AG09309 (cell line): ENCODE measurements at regions not wholly inside any gene's neighbourhood (a gene's known extent, or its start where the extent isn't known, plus 50 kb on each side); places are given as distances from the start of the nearest gene placed in this dataset.
"Not testable (repeated sequence)": the region's sequence is repeated elsewhere in the genome, so short reads cannot be mapped to it uniquely, and the experiment has no call there.

Experiments
- DNase-seq: peaks from one replicate; pipeline ENCODE4 v3.0.0-alpha.2; 2010; ENCODE audit warnings: low read depth
- H3K4me3 ChIP-seq: 2 replicates; pipeline ENCODE4 v1.5.1; 2011; ENCODE audit warnings: mild to moderate bottlenecking, low read depth, low read length, moderate library complexity; ENCODE audit not compliant: control insufficient read depth
- CTCF ChIP-seq: IDR thresholded peaks from 2 replicates; pipeline ENCODE4 v1.5.1; 2011; ENCODE audit warnings: mild to moderate bottlenecking, low read depth, low read length, inconsistent platforms; ENCODE audit not compliant: insufficient read depth, control insufficient read depth; ENCODE audit errors: missing control alignments

DNA sequence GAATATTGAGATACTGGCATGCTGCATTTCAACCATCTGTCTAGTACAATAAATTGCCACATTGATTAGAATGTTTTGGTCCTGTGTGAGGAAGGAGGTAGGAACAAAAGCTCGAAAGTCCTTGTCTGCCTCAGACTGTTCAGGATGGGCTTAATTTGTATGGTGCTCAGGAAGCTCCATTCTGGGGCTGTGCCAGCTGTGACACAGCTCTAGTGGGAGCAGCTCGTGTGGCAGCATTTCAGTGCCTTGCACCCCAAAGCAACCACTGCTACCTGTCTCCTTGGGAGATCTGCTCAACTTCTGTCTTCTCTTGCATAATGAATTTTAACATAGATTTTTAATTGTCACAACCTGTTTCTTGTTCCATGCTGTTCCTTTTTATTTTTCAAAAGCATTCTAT is 144.4 kb upstream of the THUMPD2 start:
- H3K4me3 ChIP-seq: no peak overlapping the region
- no peak for DNase-seq
- no peak for TF ChIP-seq CTCF

GRCh38 chr2:39922679-39923405 is 143.8 kb upstream of the THUMPD2 start:
- DNase-seq: no peak
- no peak overlapping the region for H3K4me3 ChIP-seq
- no peak for TF ChIP-seq CTCF

DNA sequence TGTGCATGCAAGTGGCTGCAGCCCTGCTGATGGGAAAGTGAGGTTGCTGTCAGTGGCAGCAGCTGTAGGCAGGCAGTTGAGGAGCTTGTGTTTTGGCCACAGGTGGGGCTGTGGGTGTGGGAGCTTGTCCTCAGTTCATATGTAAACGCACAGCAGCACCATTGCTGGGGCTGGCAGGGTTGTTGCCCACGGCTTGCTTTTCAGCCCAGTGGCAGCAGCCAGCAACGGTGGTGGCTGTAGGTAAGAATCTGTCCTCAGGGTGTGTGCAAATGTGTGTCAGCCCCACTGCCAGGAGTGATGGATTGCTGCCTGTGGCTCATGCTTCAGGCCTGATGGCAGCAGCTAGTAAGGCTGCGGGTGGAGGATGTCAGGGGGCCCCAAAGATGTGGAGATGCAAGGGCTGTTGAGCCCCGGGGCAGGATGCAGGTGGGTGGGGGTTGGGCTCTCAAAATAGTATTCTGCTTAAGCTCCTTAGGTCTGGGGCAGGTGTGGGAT is 141.3 kb upstream of the THUMPD2 start:
- no peak for TF ChIP-seq CTCF
- H3K4me3 ChIP-seq: no peak overlapping the region
- no peak for DNase-seq

DNA sequence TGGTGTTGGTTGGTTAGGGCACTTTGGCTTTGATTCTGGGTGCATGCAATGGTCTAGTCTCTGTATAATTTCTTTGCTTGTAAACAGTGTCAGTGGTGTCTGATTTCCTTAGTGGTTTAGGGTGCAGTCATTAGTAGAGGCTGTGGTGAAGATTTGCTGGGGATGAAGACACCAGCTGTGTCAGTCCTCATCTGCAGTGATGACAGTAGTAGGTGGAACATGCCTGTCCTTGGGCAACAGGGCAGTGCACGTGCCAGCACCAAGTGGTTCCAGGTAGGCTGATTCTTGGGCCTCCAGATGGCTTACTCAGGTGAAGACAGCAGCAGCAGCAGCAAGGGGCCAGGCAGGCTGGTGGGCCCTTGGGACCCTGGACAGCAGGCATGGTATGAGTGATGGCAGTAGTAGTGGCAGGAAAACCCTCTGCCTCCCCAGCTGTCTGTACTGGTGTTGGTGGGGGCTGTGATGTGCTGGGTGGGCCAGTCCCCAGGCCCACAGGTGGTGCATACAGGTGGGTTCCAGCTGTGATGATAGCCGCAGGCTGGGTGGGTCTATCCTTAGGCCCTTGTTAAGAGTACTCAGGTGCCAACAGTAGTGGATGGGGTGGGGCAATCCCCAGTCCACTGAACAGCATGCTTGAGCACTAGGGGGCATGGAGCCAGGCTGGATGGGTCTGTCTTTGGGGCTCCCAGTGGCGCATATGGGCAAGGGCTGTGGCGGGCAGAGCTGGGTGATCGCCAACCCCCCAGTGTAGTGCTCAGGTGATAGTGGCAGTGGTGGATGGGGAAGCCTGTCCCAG is 140.7 kb upstream of the THUMPD2 start:
- no peak for DNase-seq
- no peak overlapping the region for H3K4me3 ChIP-seq
- TF ChIP-seq CTCF: no peak

- no peak for DNase-seq
- TF ChIP-seq CTCF: no peak
- H3K4me3 ChIP-seq: no peak overlapping the region
These were observed 139.8 kb upstream of the THUMPD2 start for GRCh38 chr2:39918886-39919285.

DNA sequence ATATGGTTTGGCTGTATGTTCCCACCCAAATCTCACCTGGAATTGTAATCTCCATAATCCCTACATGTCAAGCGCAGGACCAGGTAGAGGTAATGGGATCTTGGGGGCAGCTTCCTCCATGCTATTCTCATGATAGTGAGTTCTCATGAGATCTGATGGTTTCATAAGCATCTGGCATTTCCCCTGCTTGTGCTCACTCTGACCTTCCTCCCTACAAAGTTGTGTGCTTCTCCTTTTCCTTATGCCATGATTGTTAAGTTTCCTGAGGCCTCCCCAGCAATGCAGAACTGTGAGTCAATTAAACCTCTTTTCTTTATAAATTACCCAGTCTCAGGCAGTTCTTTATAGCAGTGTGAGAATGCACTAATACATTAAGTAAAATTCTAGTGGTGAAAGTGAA is 138.3 kb upstream of the THUMPD2 start:
- not testable (repeated sequence) for DNase-seq, H3K4me3 ChIP-seq

GRCh38 chr2:39914949-39915348 is 135.9 kb upstream of the THUMPD2 start:
- no peak for TF ChIP-seq CTCF
- DNase-seq: no peak
- no peak overlapping the region for H3K4me3 ChIP-seq
